ENCODE measurements at regions not wholly inside any gene's neighbourhood (a gene's known extent, or its start where the extent isn't known, plus 50 kb on each side); places are given as distances from the start of the nearest gene placed in this dataset.
"Not testable (repeated sequence)": the region's sequence is repeated elsewhere in the genome, so short reads cannot be mapped to it uniquely, and the experiment has no call there.

GRCh38 chr16:51262428-51262827 is 111.4 kb upstream of the SALL1 start:
- TF ChIP-seq CTCF (IDR thresholded peaks at IDR 0.05; ENCODE audit: insufficient read depth, low read length): no peak
- TF ChIP-seq GABPA (IDR thresholded peaks at IDR 0.05; ENCODE audit: low read depth): no peak
- TF ChIP-seq POLR2AphosphoS5 (IDR thresholded peaks at IDR 0.05; ENCODE audit: low read depth): no peak
- no peak for TF ChIP-seq SPI1 (IDR thresholded peaks at IDR 0.05; ENCODE audit: borderline replicate concordance, low read depth)
- no peak for TF ChIP-seq REST (IDR thresholded peaks at IDR 0.05; ENCODE audit: insufficient replicate concordance, low read depth)
- no peak overlapping the region for H3K4me3 ChIP-seq (replicated peaks; ENCODE audit: insufficient read depth, low read length)
- DNase-seq (ENCODE audit: low read depth in 1 of 2, low spot score in 1 of 2): no peak
- H3K27me3 ChIP-seq (ENCODE audit: insufficient read depth, poor library complexity, severe bottlenecking): no peaks in the 10 kb centered on the region
- H3K27ac ChIP-seq (replicated peaks): no peak overlapping the region

- no peak for DNase-seq (ENCODE audit: low read depth in 1 of 2, low spot score in 1 of 2)
- Histone ChIP-seq H3K27ac (replicated peaks) (no peak overlapping the region), H3K27me3 (ENCODE audit: insufficient read depth, poor library complexity, severe bottlenecking) (no peaks in the 10 kb centered on the region), H3K4me3 (replicated peaks; ENCODE audit: insufficient read depth, low read length) (no peak overlapping the region)
- TF ChIP-seq POLR2AphosphoS5 (IDR thresholded peaks at IDR 0.05; ENCODE audit: low read depth) (no peak), REST (IDR thresholded peaks at IDR 0.05; ENCODE audit: insufficient replicate concordance, low read depth) (no peak), GABPA (IDR thresholded peaks at IDR 0.05; ENCODE audit: low read depth) (no peak)
Measured at GRCh38 chr16:51261919-51262318, 110.8 kb upstream of the SALL1 start.

GRCh38 chr16:51255349-51255972 is 104.4 kb upstream of the SALL1 start:
- TF ChIP-seq GABPA (IDR thresholded peaks at IDR 0.05; ENCODE audit: low read depth) (no peak), SPI1 (IDR thresholded peaks at IDR 0.05; ENCODE audit: borderline replicate concordance, low read depth) (no peak), CTCF (IDR thresholded peaks at IDR 0.05; ENCODE audit: insufficient read depth, low read length) (no peak), REST (IDR thresholded peaks at IDR 0.05; ENCODE audit: insufficient replicate concordance, low read depth) (no peak), POLR2AphosphoS5 (IDR thresholded peaks at IDR 0.05; ENCODE audit: low read depth) (no peak)
- no peak for DNase-seq (ENCODE audit: low read depth in 1 of 2, low spot score in 1 of 2)
- no peak overlapping the region for H3K27ac ChIP-seq (replicated peaks)
- no peaks in the 10 kb centered on the region for H3K27me3 ChIP-seq (ENCODE audit: insufficient read depth, poor library complexity, severe bottlenecking)
- H3K4me3 ChIP-seq (replicated peaks; ENCODE audit: insufficient read depth, low read length): no peak overlapping the region

- H3K27me3 ChIP-seq (ENCODE audit: insufficient read depth, poor library complexity, severe bottlenecking); H3K4me3 ChIP-seq (replicated peaks; ENCODE audit: insufficient read depth, low read length); H3K27ac ChIP-seq (replicated peaks); DNase-seq (ENCODE audit: low read depth in 1 of 2, low spot score in 1 of 2): not testable (repeated sequence)
Measured at GRCh38 chr16:51254390-51254789, 103.3 kb upstream of the SALL1 start.

Data from HL-60 (cell line).